SK-N-MC (cell line): ENCODE measurements at regions not wholly inside any gene's neighbourhood (a gene's known extent, or its start where the extent isn't known, plus 50 kb on each side); places are given as distances from the start of the nearest gene placed in this dataset.

ENCODE experiments used
- EZH2 ChIP-seq: fragments of 200-600 bp; sonication (generic); IDR thresholded peaks from one replicate; pipeline ENCODE4 v1.6.1; 2017; ENCODE audit warnings: antibody characterized with exemption
- POLR2AphosphoS5 ChIP-seq: IDR thresholded peaks from 2 replicates; pipeline ENCODE4 v1.6.1; 2012; ENCODE audit warnings: mild to moderate bottlenecking, low read depth, low read length, borderline replicate concordance

DNA sequence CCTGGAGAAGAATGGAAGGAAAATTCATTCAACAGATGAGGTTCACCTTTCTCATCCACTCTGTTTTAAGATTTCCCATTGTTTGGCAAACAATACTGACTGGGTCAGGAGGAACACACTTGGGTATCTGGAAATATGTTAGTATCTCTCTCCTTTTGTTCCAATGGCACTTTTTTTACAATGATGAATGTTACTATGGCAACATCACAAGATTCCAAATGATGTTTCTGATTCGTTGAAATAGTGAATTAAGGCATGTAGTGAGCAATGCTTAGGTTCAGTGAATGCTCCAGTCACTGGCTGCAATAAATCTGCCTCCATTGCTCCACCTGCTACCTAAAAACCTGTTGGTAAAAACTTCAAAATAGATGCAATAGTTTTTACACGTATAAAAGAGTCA lies 392.8 kb downstream of the DNAH5 start:
- TF ChIP-seq EZH2 = no peak
- TF ChIP-seq POLR2AphosphoS5 = no peak
